NCI-H446 treated with DMSO at 0.1 percent for 48 hours (cell line): ENCODE measurements at regions not wholly inside any gene's neighbourhood (a gene's known extent, or its start where the extent isn't known, plus 50 kb on each side); places are given as distances from the start of the nearest gene placed in this dataset.

ENCODE experiments used
- DNase-seq: peaks from one replicate; lab custom pipeline; 2025; lab: John Stamatoyannopoulos, UW

DNA sequence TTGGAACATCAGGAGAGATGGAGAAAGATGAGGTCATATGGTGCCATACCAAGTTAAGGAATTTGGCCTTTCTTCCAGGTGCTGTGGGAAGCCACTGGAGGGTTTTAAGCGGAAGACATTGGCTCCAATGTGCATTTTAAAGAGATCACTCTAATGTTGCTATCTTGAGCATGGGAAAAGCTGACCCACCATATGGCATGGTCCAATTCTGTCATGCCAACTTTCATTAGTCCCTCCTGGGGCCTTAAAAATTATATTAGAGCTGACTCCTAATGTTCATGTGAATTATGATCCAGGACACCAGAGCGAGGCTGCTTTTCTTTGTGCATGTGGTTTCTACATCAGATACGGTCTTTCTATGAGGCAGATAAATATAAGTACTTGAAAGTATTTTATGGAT is 335.0 kb upstream of the TSHZ2 start:
- DNase-seq = no peak

DNA sequence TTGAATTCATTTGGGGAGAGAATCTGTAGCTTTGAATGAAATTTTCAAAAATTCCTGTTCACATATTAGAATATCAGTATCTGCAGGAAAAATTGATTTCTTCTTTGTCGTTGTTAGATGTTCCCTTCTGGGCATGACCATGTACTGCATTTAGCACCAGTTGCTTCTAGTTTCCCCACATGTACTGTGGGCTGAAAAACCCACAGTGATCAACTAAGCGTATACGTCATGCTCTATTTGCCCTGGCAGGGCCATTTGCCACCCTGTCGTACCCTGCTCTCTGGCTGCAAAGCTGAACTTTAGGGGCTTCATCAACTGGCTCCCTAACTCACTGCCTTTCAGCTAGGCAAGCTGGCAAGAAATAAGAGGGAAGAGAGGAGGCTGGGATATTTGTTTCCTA is 340.7 kb upstream of the TSHZ2 start:
- DNase-seq = no peak

DNA sequence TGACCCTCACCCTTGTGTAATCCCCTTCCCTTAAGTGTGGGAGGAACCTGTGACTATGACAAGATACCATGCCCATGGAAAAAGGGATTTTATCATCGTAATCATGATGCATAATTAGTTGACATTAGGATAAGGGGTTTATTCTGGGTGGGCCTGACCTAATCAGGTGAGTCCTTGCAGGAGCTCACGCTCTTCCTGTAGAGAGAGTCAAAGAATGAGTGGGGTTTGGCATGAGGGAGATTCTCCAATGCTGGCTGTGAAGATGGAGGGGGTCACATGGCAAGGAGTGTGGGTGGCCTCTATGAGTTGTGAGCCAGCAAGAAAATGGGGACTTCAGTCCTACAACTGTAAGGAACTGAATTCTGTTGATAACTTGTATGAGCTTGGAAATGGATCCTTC is 342.0 kb upstream of the TSHZ2 start:
- DNase-seq = no peak

DNA sequence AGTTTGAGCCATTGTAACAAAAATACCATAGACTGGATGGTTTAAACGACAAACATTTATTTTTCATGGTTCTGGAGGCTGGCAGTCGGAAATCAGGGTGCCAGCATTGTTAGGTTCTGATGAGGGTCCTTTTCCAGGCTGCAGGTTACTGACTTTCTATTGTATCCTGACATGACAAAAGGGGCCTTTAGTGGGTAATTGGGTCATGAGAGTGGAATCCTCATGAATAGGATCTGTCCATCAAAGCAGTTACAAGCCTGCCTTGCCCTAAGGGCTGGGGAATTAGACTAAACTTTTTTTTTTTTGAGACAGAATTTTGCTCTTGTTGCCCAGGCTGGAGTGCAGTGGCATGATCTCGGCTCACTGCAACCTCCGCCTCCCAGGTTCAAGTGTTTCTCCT is 347.9 kb upstream of the TSHZ2 start:
- DNase-seq = no peak

DNA sequence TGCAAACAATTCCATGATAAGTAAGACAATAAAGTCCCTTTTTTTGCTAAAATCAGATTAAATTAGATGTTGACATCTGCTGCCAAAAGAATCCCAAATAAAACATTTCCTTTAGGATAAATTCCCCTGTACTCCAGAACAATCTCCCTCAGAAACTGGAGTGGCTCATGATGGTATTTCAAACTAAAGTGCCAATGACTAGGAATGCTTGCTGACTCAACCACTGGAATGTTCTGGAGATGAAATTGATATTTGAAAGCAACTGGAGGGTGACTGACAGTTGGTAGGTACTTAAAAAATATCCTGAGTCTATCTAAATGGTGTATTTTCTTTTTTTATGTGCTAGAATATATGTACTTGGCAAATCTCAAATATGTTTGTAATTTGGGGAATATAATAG is 350.1 kb upstream of the TSHZ2 start:
- no peak for DNase-seq

DNA sequence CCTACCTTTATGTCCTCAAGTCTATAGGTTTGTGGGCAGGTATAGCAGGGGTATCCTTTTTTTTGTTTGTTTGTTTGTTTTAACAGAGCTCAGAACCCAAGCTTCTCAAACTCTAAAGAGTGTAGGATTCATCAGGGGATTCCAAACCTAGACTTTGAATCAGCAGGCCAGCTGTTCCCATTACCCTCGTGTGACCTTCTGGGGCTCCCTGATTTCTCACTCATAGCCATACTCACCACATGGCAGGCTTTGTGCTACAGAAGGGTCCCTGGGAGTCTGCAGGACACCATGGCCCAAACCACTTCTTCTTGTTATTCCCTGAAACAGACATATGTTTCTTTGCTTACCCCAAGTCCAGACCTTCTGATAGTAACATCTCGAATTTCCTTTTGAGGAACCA is 350.8 kb upstream of the TSHZ2 start:
- DNase-seq = no peak

DNA sequence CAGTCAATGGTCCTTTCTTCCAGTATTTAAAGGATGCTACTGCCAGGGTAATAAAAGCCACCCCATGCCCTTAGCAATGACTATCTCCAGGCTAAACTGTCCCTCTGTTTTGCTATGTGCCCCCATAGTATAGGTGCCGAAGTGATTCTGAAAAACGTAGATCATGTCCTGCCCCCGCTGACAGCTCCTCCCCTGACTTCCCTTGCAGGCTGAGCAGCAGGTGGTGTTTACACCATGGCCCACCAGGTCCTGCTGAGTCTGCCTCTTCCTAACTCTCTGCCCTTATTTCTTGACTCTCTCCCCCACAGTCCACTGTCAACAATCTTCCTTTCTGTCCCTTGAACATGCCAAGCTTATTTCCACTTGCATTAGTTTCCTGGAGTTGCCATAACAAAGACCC is 352.5 kb upstream of the TSHZ2 start:
- DNase-seq = no peak

DNA sequence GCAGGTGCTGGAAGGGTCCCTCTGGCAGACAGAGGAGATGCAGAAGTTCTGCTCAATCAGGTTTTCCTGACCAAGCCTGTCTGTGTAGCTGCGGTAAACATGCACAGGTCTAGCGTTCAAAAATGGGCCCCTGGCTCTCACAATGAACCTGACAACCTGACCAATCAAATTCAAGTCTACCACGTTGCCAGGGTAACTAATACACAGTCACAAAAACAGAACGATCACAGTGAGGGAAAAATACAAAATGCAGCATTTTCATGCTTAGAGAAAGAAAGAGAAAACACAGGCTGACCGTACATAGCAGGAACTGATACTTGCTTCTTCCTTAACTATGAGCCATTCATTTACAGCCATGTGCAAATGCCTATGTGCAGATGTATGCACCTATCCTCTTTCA is 353.1 kb upstream of the TSHZ2 start:
- DNase-seq = no peak

DNA sequence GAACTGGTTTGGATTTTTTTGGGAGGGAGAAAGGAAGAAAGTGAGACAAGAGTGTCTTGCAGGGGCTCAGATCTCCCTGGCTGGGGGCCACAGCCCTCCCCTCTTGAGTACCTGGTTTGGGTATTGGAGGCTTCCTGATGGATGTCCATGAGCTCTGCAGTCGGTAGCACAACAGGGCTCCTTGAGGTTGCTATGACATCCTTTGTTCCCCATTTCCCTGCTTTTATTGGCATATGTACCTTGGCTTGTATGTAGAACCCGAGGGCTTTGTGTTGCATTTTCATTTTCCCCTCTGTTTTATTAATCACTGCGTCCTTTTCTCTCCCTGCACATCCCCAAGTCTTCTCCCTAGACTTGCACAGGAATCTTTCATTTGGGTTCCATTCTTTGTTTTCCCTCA is 355.5 kb upstream of the TSHZ2 start:
- DNase-seq = no peak

DNA sequence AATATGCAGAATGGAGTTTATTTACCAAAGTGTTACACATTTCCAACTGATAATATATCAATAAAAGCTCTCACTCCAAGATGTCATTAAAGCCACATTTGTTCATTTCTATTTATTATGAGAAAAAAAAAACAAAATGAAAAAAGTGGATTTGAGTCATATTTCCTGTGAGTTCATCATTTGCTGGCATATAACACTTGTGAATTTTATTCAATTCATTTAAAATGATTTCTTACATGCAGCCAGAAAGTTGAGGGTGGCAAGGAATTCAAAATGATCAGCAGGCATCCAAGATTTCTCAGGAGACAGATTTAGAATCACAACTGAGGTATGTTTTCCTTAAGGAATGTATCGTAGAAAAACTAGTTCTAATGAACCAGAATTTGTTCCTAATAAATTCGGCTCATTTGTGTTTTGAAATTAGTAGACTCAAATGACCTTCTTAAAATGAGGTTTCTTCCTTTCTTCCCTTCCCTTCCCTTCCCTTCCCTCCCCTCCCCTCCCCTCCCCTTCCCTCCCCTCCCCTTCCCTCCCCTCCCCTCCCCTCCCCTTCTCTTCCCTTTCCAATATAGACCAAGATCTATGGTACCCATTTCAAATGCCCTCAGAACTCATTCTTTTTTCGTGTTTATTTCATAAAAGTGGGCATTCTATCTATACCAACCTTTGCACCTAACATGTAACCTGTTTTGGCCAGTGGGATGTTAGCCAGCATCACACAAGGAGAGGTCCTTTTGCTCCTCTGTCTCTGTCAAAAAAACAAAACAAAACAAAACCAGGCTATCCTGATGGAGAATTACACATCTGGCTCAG is 357.9 kb upstream of the TSHZ2 start:
- DNase-seq = no peak

DNA sequence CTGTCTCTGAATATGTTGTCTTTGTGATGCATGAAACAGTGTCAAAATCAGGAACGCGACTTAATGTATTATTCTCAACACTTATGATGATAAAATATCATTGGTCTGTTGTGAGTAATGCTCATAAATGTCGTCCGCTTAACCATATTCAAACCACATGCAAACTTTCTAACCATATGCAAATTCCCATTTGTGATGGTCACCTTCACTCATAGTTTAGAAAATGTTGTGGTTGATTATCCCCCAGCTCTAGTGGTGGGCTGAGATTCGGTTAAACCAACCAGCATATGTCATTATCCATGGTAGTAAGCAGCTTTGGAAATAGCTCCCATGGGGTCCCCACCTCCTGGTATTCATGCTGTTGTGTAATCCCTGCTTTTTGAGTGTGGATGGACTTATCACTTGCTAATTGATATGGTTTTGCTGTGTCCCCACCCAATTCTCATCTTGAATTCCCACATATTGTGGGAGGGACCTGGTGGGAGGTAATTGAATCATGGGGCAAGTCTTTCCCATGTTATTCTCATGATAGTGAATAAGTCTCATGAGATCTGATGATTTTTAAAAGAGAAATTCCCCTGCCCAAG is 360.0 kb upstream of the TSHZ2 start:
- no peak for DNase-seq

DNA sequence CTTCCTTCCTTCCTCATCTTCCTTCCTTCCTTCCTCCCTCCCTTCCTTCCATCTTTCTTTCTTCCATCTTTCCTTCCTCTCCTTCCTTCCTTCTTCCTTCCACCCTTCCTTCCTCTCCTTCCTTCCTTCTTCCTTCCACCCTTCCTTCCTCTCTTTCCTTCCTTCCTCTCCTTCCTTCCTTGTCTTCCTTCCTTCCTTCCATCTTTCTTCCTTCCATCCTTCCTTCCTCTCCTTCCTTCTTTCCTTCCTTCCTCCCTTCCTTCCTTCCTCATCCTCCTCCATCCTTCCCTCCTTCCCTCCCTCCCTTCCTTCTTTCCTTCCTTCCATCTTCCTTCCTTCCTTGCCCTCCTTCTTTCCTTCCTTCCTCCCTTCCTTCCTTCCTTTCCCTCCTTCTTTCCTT is 361.4 kb upstream of the TSHZ2 start:
- DNase-seq = no peak

DNA sequence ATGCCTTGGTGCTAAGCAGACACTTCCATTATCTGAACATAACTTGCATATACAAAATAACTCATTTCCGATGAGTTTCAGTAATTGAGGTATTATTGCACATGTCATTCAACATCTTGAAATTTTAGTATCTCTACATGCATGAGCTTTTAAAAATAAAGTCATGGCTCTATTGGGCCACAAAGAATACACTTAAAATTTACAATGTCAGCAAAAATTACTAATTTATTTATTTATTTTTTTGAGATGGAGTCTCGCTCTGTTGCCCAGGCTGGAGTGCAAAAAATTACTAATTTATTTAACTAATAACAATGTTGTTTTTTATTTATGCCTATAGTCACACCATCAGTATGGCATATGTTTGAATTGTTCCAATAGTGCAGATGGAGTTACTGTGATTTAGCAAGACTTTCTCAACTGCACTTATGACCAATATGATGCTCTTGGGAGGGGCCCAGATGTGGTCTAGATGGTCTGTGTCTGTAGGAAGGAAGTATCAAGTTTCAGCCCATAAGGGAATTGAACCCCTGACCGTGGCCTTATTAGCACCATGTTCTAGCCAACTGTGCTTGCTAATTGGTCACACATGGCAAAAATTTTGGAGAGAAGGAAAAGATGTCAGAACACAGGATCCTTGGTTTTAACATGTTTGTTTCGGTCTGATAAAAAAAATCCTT is 370.7 kb upstream of the TSHZ2 start:
- DNase-seq = no peak

DNA sequence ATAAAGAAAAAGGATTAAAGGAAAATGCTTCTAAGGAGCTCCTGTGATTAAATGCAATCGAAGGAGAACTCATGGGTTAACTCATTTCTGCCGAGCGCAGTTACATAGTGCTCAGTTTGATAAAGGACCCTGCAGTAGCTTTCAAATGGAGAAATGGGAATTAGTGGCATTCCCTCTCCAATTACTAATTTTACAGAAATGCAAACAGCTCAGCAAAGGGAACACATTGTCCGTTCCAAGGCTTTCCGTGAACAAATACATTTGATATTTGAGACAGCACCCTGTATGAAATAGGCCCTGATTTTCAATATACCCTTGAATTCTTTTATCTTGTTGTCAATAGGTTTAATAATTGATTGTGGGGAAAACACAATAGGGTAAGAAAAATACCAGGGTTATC is 375.9 kb upstream of the TSHZ2 start:
- no peak for DNase-seq

DNA sequence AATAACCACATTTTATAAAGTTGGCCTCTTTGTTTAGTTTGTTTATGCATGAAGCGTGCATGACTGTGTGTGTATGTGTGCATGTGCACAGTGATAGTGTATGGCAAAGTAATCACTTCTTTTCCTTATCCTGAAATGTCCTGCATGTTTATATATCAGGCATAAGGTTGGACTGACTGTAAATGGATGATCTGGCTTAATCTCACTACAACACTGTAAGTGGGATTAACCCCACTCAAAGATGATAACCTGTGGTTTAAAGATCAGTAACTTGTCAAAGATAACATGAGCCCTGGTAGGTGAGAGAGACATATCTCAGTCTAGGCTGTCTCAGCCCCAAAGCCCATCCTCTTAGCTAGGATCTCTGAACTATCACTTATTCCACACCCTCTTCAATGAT is 376.6 kb upstream of the TSHZ2 start:
- no peak for DNase-seq

DNA sequence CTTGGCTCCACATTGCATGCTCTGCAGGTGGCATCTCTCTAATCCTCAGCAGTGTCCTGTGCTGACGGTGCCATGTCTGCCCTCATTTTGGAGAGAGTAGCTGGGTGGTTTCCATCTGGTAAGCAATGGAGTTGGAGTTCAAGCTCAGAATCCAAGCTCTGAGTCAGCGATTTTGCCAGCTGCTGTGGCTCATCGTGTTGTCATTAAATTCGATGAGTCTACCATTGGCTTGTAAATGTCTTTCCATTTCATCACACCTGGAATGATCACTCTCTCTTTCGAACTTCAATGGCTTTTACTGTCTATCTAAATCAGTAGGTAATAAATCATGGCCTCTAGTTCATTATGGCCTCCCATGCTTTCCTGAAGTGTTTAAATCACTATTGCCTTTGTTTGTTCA is 378.5 kb upstream of the TSHZ2 start:
- no peak for DNase-seq

DNA sequence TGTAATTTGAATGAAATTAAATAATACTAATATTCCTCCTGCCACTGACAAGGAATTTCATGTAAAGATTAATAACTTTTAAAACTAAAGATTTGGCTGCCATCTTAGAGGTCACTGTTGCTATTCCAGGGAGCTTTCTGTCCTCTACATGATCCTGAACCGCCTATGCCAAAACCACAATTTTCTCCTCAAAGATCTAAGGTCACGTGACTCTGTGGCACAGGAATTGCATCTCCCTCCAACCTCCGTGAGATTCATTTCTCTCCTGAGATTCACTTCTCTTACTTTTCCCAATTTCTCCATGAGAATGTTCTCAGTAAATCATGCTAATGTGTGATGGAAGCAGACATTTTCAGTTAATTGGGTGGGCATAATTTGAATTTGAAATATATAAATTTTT is 379.6 kb upstream of the TSHZ2 start:
- no peak for DNase-seq

DNA sequence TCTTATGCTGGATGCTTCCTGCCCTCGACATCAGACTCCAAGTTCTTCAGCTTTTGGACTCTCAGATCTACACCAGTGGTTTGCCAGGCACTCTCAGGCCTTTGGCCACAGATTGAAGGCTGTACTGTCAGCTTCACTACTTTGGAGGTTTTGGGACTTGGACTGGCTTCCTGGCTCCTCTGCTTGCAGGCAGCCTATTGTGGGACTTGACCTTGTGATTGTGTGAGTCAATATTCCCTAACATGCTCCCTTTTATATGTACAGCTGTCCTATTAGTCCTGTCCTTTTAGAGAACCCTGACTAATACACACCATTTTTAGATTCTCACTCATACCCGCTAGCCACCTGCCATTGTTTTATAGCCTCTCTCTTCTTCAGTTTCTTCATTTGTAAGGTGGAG is 382.1 kb upstream of the TSHZ2 start:
- DNase-seq = no peak

DNA sequence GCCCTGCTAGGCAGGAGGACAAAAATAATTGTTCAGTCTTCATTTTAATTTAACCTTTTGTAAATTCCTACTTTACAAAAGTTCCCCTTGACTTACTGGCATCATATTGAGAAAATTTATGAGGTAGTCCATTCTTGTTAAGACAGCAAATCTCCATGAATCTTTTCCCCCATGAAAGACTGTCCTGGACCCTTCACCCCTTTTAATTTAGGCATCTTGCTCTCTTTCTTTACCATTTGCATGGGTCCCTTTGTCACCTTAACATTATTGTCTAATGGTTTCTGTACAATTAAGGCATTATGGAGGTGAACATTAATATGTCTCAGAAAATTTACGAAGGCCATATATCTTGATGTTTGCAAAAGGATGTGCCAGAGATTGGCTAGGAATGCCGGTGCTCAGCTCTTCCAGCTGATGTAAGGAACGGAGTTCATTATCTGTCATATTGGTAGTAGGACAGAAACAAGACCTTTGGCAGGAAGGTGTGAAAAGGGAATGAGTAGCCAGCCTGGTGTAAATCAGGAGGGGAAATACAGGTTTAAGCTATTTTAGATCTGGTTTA is 382.8 kb upstream of the TSHZ2 start:
- DNase-seq = no peak

DNA sequence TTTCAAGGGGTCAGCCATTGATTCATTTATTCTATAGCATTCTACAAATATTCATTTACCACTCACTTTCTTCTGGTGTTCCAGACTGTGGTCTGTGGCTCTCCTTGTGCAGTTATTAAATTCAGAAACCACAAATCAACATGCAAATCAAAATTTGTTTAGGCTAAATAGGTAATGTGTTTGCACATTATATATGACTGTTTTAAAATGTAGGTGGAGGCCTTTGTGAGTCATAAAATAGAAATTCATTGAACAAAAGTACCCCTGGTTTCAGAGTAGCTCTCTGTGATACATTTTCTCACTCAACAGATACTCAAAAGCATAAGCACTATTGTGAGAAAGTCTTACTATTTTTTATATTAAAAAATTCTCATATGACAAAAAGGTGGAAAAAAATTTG is 385.5 kb upstream of the TSHZ2 start:
- DNase-seq = no peak

DNA sequence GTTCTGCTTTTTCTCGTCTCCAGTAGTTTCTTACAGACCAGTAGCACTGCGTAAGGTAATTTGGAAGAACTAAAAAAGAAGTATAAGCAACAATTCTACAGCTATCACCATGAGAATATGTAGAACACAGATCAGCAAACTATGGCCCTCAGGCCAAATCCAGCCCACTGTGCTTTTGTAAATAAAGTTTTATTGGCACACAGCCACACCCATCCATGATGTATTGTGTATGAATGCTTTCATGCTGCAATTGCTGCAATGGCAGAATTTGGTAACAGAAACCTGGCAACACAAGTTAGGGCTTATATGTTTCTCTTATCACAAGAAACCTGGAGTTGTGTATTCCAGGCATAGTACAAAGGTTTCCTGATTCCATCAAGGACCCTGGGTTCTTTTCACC is 386.8 kb upstream of the TSHZ2 start:
- DNase-seq = no peak

DNA sequence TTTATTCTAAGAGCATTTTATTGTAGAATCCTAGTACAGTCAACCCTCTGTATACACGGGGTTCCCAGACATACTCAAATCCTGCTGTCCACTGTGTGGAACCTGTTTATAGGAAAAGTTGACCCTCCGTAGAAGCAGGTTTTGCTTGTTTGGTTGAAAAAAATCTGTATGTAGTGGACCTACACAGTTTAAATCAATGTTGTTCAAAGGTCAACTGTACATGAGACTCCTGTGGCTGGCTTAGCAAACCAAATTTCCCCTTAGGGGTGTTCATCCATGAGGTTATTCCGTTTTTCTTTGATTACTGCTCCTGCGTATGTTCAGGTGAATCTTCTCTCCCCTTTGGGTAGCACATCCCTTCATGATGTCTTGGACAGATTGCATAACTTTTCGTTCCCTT is 387.0 kb upstream of the ZFP64 start:
- DNase-seq = no peak

DNA sequence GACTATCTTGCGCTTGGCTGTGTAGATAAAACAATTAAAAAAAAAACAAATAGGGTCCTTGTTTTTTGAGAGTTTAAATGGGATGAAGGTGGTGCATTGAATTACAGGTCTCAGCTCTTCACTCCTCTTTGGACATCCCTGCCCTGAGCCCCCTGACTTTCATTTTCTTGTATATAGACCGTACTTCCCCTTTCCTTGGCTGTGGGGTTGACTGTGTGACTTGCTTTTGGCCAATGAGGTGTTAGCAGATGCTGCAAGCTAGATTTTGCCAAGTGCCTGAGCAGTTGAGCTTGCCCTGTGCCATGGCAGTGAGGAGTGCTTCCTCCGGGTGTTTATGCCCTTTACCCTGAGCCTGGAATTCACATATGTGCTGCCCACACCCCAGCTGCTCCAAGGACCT is 386.1 kb upstream of the ZFP64 start:
- DNase-seq = no peak
